ENCODE measurements at regions not wholly inside any gene's neighbourhood (a gene's known extent, or its start where the extent isn't known, plus 50 kb on each side); places are given as distances from the start of the nearest gene placed in this dataset.

- Mint-ChIP-seq H3K4me1 (ENCODE audit: low read depth, unreplicated experiment) (peaks cover 13% of the 10 kb centered on the region), H3K27ac (ENCODE audit: unreplicated experiment) (no peak overlapping the region), H3K4me3 (ENCODE audit: unreplicated experiment) (no peak overlapping the region), H3K9me3 (ENCODE audit: unreplicated experiment) (peaks cover 1% of the 10 kb centered on the region), H3K36me3 (ENCODE audit: unreplicated experiment) (no peaks in the 10 kb centered on the region), H3K27me3 (ENCODE audit: unreplicated experiment) (peaks cover 5% of the 10 kb centered on the region)
- TF ChIP-seq CTCF (IDR thresholded peaks at IDR 0.05; ENCODE audit: partially characterized antibody, unreplicated experiment), result no peak
- DNase-seq, result no peak
Observed at GRCh38 chr15:62456011-62456920, 291.2 kb upstream of the C2CD4B start.

GRCh38 chr15:62457100-62457499 lies 292.0 kb upstream of the C2CD4B start:
- no peak for TF ChIP-seq CTCF (IDR thresholded peaks at IDR 0.05; ENCODE audit: partially characterized antibody, unreplicated experiment)
- peaks cover 5% of the 10 kb centered on the region for H3K27me3 Mint-ChIP-seq (ENCODE audit: unreplicated experiment)
- peaks cover 13% of the 10 kb centered on the region for H3K4me1 Mint-ChIP-seq (ENCODE audit: low read depth, unreplicated experiment)
- peaks cover 1% of the 10 kb centered on the region for H3K9me3 Mint-ChIP-seq (ENCODE audit: unreplicated experiment)
- H3K27ac Mint-ChIP-seq (ENCODE audit: unreplicated experiment), result no peak overlapping the region
- no peaks in the 10 kb centered on the region for H3K36me3 Mint-ChIP-seq (ENCODE audit: unreplicated experiment)
- DNase-seq, result no peak
- H3K4me3 Mint-ChIP-seq (ENCODE audit: unreplicated experiment), result no peak overlapping the region

- peaks cover 22% of the 10 kb centered on the region for H3K4me1 Mint-ChIP-seq (ENCODE audit: low read depth, unreplicated experiment)
- H3K27ac Mint-ChIP-seq (ENCODE audit: unreplicated experiment), result no peak overlapping the region
- no peak for DNase-seq
- peaks cover 3% of the 10 kb centered on the region for H3K27me3 Mint-ChIP-seq (ENCODE audit: unreplicated experiment)
- H3K36me3 Mint-ChIP-seq (ENCODE audit: unreplicated experiment), result no peaks in the 10 kb centered on the region
- TF ChIP-seq CTCF (IDR thresholded peaks at IDR 0.05; ENCODE audit: partially characterized antibody, unreplicated experiment), result no peak
- H3K4me3 Mint-ChIP-seq (ENCODE audit: unreplicated experiment), result no peak overlapping the region
- H3K9me3 Mint-ChIP-seq (ENCODE audit: unreplicated experiment), result peaks cover 1% of the 10 kb centered on the region
Observed at GRCh38 chr15:62459875-62460274, 294.8 kb upstream of the C2CD4B start.

GRCh38 chr15:62462268-62462667 lies 297.2 kb upstream of the C2CD4B start:
- peaks cover 1% of the 10 kb centered on the region for H3K9me3 Mint-ChIP-seq (ENCODE audit: unreplicated experiment)
- H3K27me3 Mint-ChIP-seq (ENCODE audit: unreplicated experiment), result peaks cover 3% of the 10 kb centered on the region
- no peak overlapping the region for H3K27ac Mint-ChIP-seq (ENCODE audit: unreplicated experiment)
- H3K4me3 Mint-ChIP-seq (ENCODE audit: unreplicated experiment), result no peak overlapping the region
- DNase-seq, result no peak
- H3K36me3 Mint-ChIP-seq (ENCODE audit: unreplicated experiment), result no peaks in the 10 kb centered on the region
- peaks cover 14% of the 10 kb centered on the region for H3K4me1 Mint-ChIP-seq (ENCODE audit: low read depth, unreplicated experiment)
- no peak for TF ChIP-seq CTCF (IDR thresholded peaks at IDR 0.05; ENCODE audit: partially characterized antibody, unreplicated experiment)

- no peak overlapping the region for H3K4me3 Mint-ChIP-seq (ENCODE audit: unreplicated experiment)
- no peak for TF ChIP-seq CTCF (IDR thresholded peaks at IDR 0.05; ENCODE audit: partially characterized antibody, unreplicated experiment)
- DNase-seq, result no peak
- peaks cover 3% of the 10 kb centered on the region for H3K27me3 Mint-ChIP-seq (ENCODE audit: unreplicated experiment)
- no peaks in the 10 kb centered on the region for H3K36me3 Mint-ChIP-seq (ENCODE audit: unreplicated experiment)
- peaks cover 12% of the 10 kb centered on the region for H3K4me1 Mint-ChIP-seq (ENCODE audit: low read depth, unreplicated experiment)
- no peak overlapping the region for H3K27ac Mint-ChIP-seq (ENCODE audit: unreplicated experiment)
- H3K9me3 Mint-ChIP-seq (ENCODE audit: unreplicated experiment), result peaks cover 1% of the 10 kb centered on the region
Observed at GRCh38 chr15:62462721-62463120, 297.6 kb upstream of the C2CD4B start.

All from glutamatergic neuron (in vitro differentiated cells).